ENCODE measurements at regions not wholly inside any gene's neighbourhood (a gene's known extent, or its start where the extent isn't known, plus 50 kb on each side); places are given as distances from the start of the nearest gene placed in this dataset.

- TF ChIP-seq CTCF (IDR thresholded peaks at IDR 0.05) (no peak), POLR2A (IDR thresholded peaks at IDR 0.05) (no peak)
Measured at GRCh38 chr5:133707629-133708028, 95.3 kb upstream of the FSTL4 start.

Measured in adrenal gland (tissue), 5 donors.